ENCODE measurements at regions not wholly inside any gene's neighbourhood (a gene's known extent, or its start where the extent isn't known, plus 50 kb on each side); places are given as distances from the start of the nearest gene placed in this dataset.

DNA sequence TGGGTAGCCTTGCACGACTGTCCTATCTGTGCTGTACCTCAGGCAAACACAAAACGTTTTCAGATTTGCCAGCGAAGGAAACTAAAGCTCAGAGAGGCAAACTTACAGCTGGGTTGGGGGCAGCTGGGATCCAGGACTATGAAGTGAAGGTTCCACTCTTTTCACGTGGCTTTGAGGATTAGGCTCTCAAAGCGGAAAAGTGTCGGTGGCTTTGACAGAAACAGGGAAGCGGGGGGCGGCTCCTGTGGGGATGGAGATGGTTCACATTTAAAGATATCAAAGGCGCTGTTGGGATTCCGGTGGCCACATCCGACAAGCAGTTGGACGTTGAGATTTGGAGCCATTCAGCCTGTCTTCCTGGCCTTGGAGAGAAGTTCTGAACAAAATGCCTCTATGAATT is 958.3 kb upstream of the ZNF722 start (continued):
- TF ChIP-seq, protein P1, sequence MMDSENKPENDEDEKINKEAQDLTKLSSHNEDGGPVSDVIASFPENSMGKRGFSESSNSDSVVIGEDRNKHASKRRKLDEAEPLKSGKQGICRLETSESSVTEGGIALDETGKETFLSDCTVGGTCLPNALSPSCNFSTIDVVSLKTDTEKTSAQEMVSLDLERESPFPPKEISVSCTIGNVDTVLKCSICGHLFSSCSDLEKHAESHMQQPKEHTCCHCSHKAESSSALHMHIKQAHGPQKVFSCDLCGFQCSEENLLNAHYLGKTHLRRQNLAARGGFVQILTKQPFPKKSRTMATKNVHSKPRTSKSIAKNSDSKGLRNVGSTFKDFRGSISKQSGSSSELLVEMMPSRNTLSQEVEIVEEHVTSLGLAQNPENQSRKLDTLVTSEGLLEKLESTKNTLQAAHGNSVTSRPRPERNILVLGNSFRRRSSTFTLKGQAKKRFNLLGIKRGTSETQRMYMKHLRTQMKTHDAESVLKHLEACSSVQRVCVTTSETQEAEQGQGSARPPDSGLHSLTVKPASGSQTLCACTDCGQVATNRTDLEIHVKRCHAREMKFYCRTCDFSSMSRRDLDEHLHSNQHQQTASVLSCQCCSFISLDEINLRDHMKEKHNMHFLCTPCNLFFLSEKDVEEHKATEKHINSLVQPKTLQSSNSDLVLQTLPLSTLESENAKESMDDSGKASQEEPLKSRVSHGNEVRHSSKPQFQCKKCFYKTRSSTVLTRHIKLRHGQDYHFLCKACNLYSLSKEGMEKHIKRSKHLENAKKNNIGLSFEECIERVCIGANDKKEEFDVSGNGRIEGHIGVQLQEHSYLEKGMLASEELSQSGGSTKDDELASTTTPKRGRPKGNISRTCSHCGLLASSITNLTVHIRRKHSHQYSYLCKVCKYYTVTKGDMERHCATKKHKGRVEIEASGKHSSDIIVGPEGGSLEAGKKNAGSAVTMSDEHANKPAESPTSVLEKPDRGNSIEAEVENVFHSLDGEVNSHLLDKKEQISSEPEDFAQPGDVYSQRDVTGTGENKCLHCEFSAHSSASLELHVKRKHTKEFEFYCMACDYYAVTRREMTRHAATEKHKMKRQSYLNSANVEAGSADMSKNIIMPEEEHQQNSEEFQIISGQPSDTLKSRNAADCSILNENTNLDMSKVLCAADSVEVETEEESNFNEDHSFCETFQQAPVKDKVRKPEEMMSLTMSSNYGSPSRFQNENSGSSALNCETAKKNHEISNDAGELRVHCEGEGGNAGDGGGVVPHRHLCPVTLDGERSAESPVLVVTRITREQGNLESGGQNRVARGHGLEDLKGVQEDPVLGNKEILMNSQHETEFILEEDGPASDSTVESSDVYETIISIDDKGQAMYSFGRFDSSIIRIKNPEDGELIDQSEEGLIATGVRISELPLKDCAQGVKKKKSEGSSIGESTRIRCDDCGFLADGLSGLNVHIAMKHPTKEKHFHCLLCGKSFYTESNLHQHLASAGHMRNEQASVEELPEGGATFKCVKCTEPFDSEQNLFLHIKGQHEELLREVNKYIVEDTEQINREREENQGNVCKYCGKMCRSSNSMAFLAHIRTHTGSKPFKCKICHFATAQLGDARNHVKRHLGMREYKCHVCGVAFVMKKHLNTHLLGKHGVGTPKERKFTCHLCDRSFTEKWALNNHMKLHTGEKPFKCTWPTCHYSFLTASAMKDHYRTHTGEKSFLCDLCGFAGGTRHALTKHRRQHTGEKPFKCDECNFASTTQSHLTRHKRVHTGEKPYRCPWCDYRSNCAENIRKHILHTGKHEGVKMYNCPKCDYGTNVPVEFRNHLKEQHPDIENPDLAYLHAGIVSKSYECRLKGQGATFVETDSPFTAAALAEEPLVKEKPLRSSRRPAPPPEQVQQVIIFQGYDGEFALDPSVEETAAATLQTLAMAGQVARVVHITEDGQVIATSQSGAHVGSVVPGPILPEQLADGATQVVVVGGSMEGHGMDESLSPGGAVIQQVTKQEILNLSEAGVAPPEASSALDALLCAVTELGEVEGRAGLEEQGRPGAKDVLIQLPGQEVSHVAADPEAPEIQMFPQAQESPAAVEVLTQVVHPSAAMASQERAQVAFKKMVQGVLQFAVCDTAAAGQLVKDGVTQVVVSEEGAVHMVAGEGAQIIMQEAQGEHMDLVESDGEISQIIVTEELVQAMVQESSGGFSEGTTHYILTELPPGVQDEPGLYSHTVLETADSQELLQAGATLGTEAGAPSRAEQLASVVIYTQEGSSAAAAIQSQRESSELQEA (IDR thresholded peaks at IDR 0.05; ENCODE audit: low read depth): no peak

DNA sequence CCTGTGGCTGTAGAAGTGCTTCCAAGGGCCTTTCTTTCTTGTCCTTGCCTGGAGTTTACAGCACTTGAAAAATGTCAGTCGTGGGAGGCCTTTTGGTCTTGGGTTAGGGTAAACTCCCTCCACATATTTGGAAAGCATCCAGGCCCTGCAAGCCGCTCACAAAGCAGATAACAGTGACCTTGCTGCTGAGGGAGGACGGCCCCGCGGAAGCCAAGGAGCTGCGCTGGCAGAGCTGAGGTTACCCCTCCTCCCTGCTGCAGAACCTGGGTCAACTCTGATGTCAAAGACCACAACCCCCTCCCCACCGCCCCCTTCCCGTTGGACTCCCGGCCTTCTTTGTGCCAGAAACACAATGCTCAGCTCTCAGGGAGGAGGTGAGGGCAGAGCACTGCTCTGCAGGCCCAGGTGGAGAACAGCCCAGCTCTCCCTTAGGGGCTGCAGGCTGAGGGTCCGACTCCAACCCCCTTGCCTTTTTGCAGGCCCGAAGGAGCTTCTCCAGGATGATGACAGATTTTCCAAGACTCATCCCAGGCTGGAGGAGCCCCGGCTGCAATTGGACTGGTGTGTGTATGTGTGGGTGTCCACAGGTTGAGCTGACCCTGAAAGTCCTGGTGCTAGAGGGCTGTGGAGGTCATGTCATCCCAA is 957.6 kb upstream of the ZNF722 start:
- H3K9ac ChIP-seq (ENCODE audit: insufficient read depth in 1 of 2, low read depth in 2 of 2, low read length in 2 of 2): no peak overlapping the region
- no peaks in the 10 kb centered on the region for H3K4me1 ChIP-seq (replicated peaks in 1 of 2; ENCODE audit: control insufficient read depth in 2 of 2, insufficient read depth in 2 of 2, low read length in 2 of 2)
- H3K79me2 ChIP-seq (ENCODE audit: control insufficient read depth, insufficient read depth, low read length): no peaks in the 10 kb centered on the region
- WGBS (ENCODE audit: insufficient coverage, low coverage, missing lambda C conversion rate): 0% methylated on average over 12 of the region's 12 CpGs
- no peak for ATAC-seq
- ChIA-PET POLR2A (no interaction called here), CTCF (ENCODE audit: low intra/inter-chr PET ratio) (no interaction called here)
- H3K4me2 ChIP-seq (ENCODE audit: insufficient read depth, low read length): no peak overlapping the region
- no peak for FAIRE-seq
- H3K27me3 ChIP-seq (ENCODE audit: control insufficient read depth in 2 of 2, insufficient read depth in 2 of 2, low read length in 2 of 2): no peaks in the 10 kb centered on the region
- H3K36me3 ChIP-seq (ENCODE audit: control insufficient read depth, insufficient read depth, low read length): no peaks in the 10 kb centered on the region
- in situ Hi-C loops (cut with MboI): no loop called here
- H3K9me3 ChIP-seq (replicated peaks; ENCODE audit: control insufficient read depth, insufficient read depth, low read depth, low read length): no peaks in the 10 kb centered on the region; the same call in 1 of the 2 replicates
- no peak overlapping the region for H2AFZ ChIP-seq (ENCODE audit: low read depth, low read length)
- H3K9me1 ChIP-seq (ENCODE audit: control insufficient read depth, insufficient read depth, low read length): no peaks in the 10 kb centered on the region
- H3K27ac ChIP-seq (ENCODE audit: extremely low read depth, low read depth, low read length): no peak overlapping the region
- no peaks in the 10 kb centered on the region for H4K20me1 ChIP-seq (replicated peaks; ENCODE audit: control insufficient read depth, insufficient read depth, low read length)
- no peak for TF ChIP-seq CAMTA2 (CRISPR knock-in tag; conservative IDR thresholded peaks at IDR 0.05)
- no peak for TF ChIP-seq ZNF217 (CRISPR knock-in tag; IDR thresholded peaks at IDR 0.05)
- no peak for TF ChIP-seq CBFB (CRISPR knock-in tag; IDR thresholded peaks at IDR 0.05)
- TF ChIP-seq, protein P2, sequence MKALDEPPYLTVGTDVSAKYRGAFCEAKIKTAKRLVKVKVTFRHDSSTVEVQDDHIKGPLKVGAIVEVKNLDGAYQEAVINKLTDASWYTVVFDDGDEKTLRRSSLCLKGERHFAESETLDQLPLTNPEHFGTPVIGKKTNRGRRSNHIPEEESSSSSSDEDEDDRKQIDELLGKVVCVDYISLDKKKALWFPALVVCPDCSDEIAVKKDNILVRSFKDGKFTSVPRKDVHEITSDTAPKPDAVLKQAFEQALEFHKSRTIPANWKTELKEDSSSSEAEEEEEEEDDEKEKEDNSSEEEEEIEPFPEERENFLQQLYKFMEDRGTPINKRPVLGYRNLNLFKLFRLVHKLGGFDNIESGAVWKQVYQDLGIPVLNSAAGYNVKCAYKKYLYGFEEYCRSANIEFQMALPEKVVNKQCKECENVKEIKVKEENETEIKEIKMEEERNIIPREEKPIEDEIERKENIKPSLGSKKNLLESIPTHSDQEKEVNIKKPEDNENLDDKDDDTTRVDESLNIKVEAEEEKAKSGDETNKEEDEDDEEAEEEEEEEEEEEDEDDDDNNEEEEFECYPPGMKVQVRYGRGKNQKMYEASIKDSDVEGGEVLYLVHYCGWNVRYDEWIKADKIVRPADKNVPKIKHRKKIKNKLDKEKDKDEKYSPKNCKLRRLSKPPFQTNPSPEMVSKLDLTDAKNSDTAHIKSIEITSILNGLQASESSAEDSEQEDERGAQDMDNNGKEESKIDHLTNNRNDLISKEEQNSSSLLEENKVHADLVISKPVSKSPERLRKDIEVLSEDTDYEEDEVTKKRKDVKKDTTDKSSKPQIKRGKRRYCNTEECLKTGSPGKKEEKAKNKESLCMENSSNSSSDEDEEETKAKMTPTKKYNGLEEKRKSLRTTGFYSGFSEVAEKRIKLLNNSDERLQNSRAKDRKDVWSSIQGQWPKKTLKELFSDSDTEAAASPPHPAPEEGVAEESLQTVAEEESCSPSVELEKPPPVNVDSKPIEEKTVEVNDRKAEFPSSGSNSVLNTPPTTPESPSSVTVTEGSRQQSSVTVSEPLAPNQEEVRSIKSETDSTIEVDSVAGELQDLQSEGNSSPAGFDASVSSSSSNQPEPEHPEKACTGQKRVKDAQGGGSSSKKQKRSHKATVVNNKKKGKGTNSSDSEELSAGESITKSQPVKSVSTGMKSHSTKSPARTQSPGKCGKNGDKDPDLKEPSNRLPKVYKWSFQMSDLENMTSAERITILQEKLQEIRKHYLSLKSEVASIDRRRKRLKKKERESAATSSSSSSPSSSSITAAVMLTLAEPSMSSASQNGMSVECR (CRISPR knock-in tag; IDR thresholded peaks at IDR 0.05): no peak
- no peak for TF ChIP-seq POLR2G (IDR thresholded peaks at IDR 0.05; ENCODE audit: low read depth, low read length)
- no peak for TF ChIP-seq ZNF174 (CRISPR knock-in tag; IDR thresholded peaks at IDR 0.05)
- TF ChIP-seq, protein P3, sequence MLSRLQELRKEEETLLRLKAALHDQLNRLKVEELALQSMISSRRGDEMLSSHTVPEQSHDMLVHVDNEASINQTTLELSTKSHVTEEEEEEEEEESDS (CRISPR knock-in tag; IDR thresholded peaks at IDR 0.05): no peak
- H3K4me3 ChIP-seq: no peak overlapping the region
- DNase-seq (ENCODE audit: extremely low read depth in 1 of 4, low spot score in 3 of 4): no peak
- no TSS peak for BruUV-seq (replicated peaks)
- intact Hi-C loops (cut with micrococcal nuclease): no loop called here
